RWPE1 (cell line): ENCODE measurements at regions not wholly inside any gene's neighbourhood (a gene's known extent, or its start where the extent isn't known, plus 50 kb on each side); places are given as distances from the start of the nearest gene placed in this dataset.

ENCODE experiments used
- CTCF ChIA-PET: fragments of 350-600 bp; sonication (Branson Sonifier 250); formaldehyde crosslinking; extraction: SDS; loops from one replicate; lab custom pipeline; 2021; lab: Yijun Ruan, JAX
- POLR2A ChIA-PET: fragments of 400-600 bp; formaldehyde crosslinking; extraction: SDS; loops from one replicate; lab custom pipeline; 2020; ENCODE audit warnings: antibody characterized with exemption; ENCODE audit not compliant: low non-redundant PET; lab: Yijun Ruan, JAX
- DNase-seq: peaks from one replicate; pipeline ENCODE4 v3.0.0; 2012; ENCODE audit warnings: low spot score
- H3K27ac ChIP-seq: fragments of 450-650 bp; 2 replicates; pipeline ENCODE4 v1.5.1; 2017
- CTCF ChIP-seq: fragments of 450-650 bp; conservative IDR thresholded peaks from 2 replicates; pipeline ENCODE4 v1.5.1; 2017; ENCODE audit warnings: low read depth, mild to moderate bottlenecking

DNA sequence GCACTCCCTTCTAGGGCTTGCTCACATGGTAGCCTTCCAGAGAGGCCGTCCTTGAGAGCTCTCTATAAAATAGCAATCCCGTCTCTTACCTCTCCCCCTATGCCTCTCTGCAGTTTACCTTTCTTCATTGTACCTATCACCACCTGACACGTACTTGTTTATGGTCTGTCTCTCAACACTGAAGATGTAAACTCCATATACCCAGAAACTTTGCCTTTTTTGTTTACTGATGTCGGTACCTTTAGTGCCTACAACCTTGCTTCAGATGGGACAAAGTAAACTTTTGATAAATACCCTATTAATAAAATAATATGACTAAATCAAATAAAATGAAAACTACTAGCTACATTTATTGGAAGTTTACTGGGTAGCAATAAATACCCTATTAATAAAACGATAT, 220.6 kb downstream of the GPAM start:
- ChIA-PET CTCF (no interaction called here), POLR2A (no interaction called here)
- no peak for TF ChIP-seq CTCF
- no peak for DNase-seq
- H3K27ac ChIP-seq = no peak overlapping the region

DNA sequence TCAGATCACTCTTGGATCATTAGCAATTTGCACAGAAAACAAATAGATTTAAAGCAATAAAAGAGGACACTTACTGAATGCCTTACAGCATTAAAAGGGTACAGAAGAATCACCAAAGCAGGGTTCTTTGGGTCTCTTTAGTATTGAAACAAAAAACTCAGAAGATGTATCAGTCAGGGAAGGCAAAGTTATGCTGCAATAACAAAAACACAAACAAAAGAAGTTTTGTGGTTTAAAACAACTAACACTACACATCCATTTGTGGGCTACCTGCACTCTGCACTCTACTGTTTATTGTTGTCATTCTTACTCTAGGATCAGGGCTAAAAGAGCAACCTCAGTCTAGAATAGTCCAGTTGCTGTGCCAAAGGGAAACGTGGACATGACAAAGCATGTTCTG, 216.4 kb downstream of the GPAM start:
- ChIA-PET POLR2A (no interaction called here), CTCF (no interaction called here)
- no peak for TF ChIP-seq CTCF
- no peak overlapping the region for H3K27ac ChIP-seq
- no peak for DNase-seq

DNA sequence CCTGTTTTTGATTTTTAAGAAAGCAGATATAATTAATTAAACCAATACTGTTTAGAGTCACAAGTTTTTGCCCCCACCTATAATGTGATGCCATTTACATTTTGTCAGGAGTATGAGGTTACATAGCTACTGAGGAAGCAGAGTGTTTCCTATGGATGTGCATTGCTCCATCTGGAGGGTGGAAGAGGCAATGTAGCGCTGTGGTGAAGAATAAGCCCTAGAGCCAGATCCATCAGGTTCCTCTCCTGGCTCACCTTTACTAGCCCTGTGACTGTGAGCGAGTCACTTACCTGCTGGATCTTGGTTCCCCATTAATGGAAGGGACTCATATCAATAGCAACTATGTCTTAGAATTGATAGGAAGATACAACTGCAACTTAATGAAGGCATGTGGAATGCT, 216.0 kb downstream of the GPAM start:
- H3K27ac ChIP-seq = no peak overlapping the region
- TF ChIP-seq CTCF = no peak
- POLR2A ChIA-PET = no interaction called here
- DNase-seq = no peak
- CTCF ChIA-PET = no interaction called here

- ChIA-PET CTCF (interaction anchor here (0.7 kb wide), 1 partner anchor 40 kb away, joined by 3 read pairs; no protein-coding TSS in a partner anchor), POLR2A (no interaction called here)
- no peak for TF ChIP-seq CTCF
- DNase-seq = no peak
- H3K27ac ChIP-seq = no peak overlapping the region
These were observed 214.9 kb downstream of the GPAM start for GRCh38 chr10:111968647-111969046.

- ChIA-PET CTCF (no interaction called here), POLR2A (no interaction called here)
- DNase-seq = no peak
- H3K27ac ChIP-seq = no peak overlapping the region
- TF ChIP-seq CTCF = no peak
These were observed 213.5 kb downstream of the GPAM start for GRCh38 chr10:111970111-111970510.

DNA sequence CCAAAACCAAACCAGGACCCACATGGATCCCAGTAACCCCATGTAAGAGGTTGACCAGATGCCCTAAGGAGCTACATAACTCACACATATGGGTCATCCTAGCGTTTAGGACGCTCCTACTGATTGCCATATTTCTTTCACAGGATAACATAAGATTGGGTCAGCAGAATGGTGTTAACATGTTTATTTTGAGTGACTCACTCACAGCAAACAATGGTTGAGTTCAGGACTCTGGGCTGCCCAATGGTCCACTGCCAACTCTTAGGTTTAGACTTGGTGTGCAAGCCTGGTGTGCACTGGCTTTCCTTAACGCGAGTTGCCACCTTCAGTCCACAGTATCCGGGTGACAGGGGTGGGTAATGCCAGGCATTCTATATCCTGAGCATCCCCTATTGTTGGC, 211.5 kb downstream of the GPAM start:
- no peak for DNase-seq
- TF ChIP-seq CTCF = no peak
- H3K27ac ChIP-seq = no peak overlapping the region
- ChIA-PET POLR2A (interaction anchor here (0.5 kb wide), 1 partner anchor 19 kb away, joined by 5 read pairs; no protein-coding TSS in a partner anchor), CTCF (no interaction called here)

GRCh38 chr10:111973306-111973705, 210.3 kb downstream of the GPAM start:
- no peak for TF ChIP-seq CTCF
- ChIA-PET POLR2A (no interaction called here), CTCF (no interaction called here)
- no peak overlapping the region for H3K27ac ChIP-seq
- no peak for DNase-seq
